GM12865 (cell line): ENCODE measurements at regions not wholly inside any gene's neighbourhood (a gene's known extent, or its start where the extent isn't known, plus 50 kb on each side); places are given as distances from the start of the nearest gene placed in this dataset.

Source experiments
- DNase-seq: peaks from one replicate; pipeline ENCODE4 v3.0.0; 2010; ENCODE audit warnings: low read depth
- H3K4me3 ChIP-seq: 2 replicates; pipeline ENCODE4 v1.5.1; 2011; ENCODE audit warnings: mild to moderate bottlenecking, low read depth, low read length, control low read depth
- TF ChIP-seq, protein P1 (sequence below): IDR thresholded peaks from 2 replicates; pipeline ENCODE4 v1.5.1; 2011; ENCODE audit warnings: low read length, control low read depth, low read depth, inconsistent platforms; ENCODE audit not compliant: insufficient read depth; ENCODE audit errors: missing control alignments

DNA sequence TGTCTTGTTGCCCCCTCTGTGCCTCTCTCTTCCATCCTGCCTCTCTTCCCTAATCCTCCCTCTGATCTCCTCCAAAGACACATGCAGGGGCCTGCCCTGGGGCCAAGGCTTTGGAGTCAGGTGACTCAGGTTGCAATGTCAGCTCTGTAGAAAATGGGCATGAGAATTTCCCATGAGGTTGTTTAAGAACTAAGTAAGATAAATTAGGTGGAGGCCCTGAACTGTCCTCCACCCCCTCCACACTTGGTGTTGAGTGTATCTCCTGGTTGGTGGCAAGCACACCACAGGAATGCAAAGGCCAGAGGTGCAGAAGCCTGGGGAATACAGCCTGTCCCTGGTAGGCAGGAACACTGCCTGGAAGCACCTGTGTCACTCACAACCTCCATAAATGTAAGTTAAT is 63.9 kb upstream of the GRIK3 start:
- TF ChIP-seq, protein P1, sequence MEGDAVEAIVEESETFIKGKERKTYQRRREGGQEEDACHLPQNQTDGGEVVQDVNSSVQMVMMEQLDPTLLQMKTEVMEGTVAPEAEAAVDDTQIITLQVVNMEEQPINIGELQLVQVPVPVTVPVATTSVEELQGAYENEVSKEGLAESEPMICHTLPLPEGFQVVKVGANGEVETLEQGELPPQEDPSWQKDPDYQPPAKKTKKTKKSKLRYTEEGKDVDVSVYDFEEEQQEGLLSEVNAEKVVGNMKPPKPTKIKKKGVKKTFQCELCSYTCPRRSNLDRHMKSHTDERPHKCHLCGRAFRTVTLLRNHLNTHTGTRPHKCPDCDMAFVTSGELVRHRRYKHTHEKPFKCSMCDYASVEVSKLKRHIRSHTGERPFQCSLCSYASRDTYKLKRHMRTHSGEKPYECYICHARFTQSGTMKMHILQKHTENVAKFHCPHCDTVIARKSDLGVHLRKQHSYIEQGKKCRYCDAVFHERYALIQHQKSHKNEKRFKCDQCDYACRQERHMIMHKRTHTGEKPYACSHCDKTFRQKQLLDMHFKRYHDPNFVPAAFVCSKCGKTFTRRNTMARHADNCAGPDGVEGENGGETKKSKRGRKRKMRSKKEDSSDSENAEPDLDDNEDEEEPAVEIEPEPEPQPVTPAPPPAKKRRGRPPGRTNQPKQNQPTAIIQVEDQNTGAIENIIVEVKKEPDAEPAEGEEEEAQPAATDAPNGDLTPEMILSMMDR: no peak
- H3K4me3 ChIP-seq: no peak overlapping the region
- no peak for DNase-seq

DNA sequence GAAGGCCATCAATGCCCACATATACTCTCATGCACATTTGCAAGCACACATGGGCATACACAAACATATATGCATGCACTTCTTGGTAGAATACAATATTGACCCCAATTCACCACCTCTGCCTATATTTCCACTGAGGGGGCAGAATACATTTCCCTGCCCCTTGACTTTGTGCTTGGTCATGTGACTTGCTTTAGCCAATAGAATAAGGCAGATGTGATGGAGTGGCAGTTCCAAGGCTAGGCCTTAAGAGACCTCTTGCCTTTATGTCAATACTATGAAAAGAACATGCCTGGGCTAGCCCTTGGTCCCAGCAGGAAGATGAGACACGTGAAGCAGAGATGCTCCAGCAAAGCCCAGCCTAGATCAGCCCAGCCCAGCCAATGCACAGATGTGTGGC is 66.0 kb upstream of the GRIK3 start:
- no peak overlapping the region for H3K4me3 ChIP-seq
- TF ChIP-seq, protein P1: no peak
- no peak for DNase-seq

DNA sequence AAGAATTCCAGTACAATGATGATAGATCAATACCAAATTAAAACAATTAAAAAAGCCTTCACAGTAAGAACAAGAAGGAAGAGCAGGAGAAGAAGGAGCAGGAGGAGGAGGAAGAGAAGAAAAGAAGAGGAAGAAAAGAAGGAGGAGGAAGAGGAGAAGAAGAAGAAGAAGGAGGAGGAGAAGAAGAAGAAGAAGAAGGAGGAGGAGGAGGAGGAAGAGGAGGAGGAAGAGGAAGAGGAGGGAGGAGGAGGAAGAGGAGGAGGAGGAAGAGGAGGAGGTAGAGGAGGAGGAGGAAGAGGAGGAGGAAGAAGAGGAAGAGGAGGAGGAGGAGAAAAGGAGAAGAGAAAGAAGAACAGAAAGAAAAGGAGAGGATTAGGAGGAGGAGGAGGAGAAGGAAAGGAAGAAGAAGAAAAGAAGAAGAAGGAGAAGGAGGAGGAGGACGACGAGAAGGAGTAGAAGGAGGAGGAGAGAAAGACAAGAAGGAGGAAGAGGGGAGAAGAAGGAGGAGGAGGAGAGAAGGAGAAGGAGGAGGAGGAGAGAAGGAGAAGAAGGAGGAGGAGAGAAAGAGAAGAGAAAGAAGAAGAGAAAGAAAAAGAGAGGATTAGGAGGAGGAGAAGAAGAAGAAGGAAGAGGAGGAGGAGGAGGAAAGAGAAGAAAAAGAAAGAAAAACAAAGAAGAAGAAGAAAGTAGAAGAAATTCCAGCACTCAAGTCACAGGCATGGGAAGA is 68.5 kb upstream of the GRIK3 start:
- DNase-seq: no peak
- TF ChIP-seq, protein P1: no peak
- no peak overlapping the region for H3K4me3 ChIP-seq

DNA sequence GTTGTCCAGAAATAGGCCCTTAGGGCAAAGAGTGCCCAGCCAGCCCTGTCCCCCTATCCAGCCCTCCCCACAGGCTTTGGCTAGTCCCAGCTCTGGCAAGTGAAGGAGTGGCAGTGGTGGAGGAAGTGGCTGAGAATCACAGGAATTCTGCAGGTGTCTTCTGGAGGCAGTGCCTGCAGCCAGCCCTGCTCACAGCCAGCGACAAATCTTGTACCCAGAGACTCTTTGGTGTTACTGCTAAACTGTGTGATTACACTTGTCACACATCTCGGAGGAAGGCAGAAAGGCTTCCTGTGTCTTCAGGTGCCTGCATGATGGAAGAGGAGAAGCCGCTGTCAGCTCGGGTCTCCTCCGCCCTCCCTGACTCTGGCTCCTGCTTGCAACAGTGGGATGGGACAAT is 71.6 kb upstream of the GRIK3 start:
- DNase-seq: no peak
- H3K4me3 ChIP-seq: no peak overlapping the region
- TF ChIP-seq, protein P1: no peak

DNA sequence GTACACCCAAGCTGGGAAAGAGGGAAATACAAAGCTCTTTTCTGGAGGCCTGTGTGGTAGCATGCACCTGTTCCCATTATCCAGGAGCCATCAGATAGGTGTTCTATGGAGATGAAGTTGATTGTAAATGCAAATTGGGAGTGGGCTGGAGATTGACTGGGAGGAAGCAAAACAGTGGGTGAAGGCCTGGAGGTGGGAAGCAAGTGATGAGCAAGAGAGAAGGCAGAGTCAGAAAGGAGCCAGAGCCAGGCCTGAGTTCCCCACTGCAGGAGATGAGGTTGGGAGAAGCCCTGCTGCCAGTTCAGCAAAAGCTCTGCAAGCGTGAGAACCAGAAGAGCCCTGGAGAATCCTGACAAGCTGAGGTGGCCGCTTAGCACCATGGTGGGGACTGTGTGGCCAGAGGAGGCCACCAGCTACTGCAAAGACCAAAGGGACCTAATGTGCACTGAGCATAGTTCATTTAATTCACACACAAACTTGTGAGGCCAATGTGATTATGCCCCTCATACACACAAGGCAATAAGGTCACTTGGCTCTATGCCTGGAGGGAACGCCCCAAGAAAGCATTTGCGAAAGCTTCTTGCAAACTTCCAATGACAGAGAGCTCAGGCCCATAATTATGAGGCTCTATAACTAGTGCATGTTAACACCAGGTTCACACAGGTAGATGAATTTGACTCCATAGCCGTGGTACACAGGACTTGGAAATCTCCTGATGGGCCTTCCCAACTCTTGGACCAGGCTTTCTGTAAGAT is 73.0 kb upstream of the GRIK3 start:
- no peak for DNase-seq
- TF ChIP-seq, protein P1: no peak

DNA sequence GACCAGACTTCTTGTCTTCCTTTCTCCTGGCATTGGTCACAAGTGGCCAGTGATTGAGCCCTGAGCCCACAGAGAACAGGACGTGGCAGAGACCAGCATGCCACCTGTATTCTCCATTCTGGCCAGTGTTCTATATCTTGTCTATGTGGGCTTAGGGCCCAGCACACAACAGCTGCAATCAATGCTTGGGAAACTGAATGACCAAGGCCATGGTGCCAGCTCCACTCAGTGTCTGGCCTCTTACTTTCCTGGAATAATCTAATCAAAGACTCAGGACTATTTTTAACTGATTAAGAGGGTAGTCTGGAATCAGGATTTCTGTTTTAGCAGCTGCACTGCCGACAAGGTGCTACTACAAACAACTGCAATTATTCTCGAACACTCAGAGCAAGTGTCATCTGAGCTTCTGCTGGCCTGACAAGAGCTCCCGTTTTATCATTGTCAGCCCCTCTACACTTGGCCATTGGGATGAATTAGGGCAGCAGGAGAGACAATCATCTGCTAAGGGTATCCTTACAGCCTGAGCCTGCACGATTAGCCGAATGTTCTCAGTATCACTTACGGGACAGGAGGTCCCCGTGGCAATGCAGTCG is 74.4 kb upstream of the GRIK3 start:
- DNase-seq: no peak
- no peak overlapping the region for H3K4me3 ChIP-seq
- TF ChIP-seq, protein P1: no peak

More for the DNA sequence above, 73.0 kb upstream of the GRIK3 start:
- H3K4me3 ChIP-seq: no peak overlapping the region
